ENCODE measurements at regions not wholly inside any gene's neighbourhood (a gene's known extent, or its start where the extent isn't known, plus 50 kb on each side); places are given as distances from the start of the nearest gene placed in this dataset.

DNA sequence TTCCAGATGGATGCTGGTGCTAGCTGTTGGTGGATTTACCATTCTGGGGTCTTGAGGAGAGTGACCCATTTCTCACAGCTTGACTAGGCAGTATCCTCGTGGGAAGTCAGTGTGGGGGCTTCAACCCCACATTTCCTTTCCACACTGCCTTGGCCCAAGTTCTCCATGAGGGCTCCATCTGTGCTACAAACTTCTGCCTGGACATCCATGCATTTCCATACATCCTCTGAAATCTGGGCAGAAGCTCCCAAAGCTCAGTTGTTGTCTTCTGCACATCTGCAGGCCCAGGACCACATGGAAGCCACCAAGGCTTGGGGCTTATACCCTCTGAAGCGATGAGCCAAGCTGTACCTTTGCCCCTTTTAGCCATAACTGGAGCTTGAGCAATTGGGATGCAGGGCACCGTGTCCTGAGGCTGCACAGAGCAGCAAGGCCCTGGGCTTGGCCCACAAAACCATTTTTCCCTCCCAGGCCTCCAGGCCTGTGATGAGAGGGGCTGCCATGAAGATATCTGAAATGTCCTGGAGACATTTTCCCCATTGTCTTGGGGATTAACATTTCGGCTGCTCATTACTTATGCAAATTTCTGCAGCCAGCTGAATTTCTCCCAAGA, 248.7 kb upstream of the ANKRD50 start:
- CTCF ChIA-PET, result no interaction called here
- POLR2A ChIA-PET, result no interaction called here
- DNase-seq (ENCODE audit: extremely low spot score), result no peak
- TF ChIP-seq CTCF (IDR thresholded peaks at IDR 0.05; ENCODE audit: control extremely low read depth, extremely low read depth, low read depth, missing control alignments), result no peak

GRCh38 chr4:124958847-124959246, 246.3 kb upstream of the ANKRD50 start:
- no peak for TF ChIP-seq CTCF (IDR thresholded peaks at IDR 0.05; ENCODE audit: control extremely low read depth, extremely low read depth, low read depth, missing control alignments)
- CTCF ChIA-PET, result no interaction called here
- DNase-seq (ENCODE audit: extremely low spot score), result no peak
- POLR2A ChIA-PET, result no interaction called here

- no peak for TF ChIP-seq CTCF (IDR thresholded peaks at IDR 0.05; ENCODE audit: control extremely low read depth, extremely low read depth, low read depth, missing control alignments)
- POLR2A ChIA-PET, result no interaction called here
- CTCF ChIA-PET, result interaction anchor here (1.9 kb wide), 1 partner anchor 12 kb away, joined by 4 read pairs; no protein-coding TSS in a partner anchor
- no peak for DNase-seq (ENCODE audit: extremely low spot score)
Observed at GRCh38 chr4:124955476-124955875, 242.9 kb upstream of the ANKRD50 start.

DNA sequence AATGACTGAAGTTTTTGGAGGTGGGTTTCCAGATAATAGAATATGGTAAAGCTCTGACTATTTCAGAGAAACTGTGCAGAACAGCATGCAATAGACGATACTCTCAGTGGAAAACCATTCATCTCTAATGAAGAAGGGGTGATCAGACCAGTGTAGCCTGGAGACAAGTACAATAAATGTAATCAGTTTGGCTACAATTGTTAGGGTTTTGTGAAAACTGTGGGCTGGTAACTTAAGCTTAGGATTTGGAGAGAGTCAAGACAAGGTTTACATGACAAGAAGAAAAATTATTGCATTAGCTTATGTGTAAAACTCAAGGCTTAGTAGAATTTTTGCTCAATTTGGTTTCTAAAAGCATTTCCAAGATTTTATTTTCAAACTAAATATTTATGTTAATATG, 241.5 kb upstream of the ANKRD50 start:
- DNase-seq (ENCODE audit: extremely low spot score), result no peak
- TF ChIP-seq CTCF (IDR thresholded peaks at IDR 0.05; ENCODE audit: control extremely low read depth, extremely low read depth, low read depth, missing control alignments), result no peak
- CTCF ChIA-PET, result interaction anchor here (0.9 to 1.4 kb wide), 2 partner anchors 14 to 17 kb away, joined by 4 to 5 read pairs; no protein-coding TSS in a partner anchor
- POLR2A ChIA-PET, result no interaction called here

- no peak for DNase-seq (ENCODE audit: extremely low spot score)
- POLR2A ChIA-PET, result no interaction called here
- CTCF ChIA-PET, result interaction anchor here (1.1 to 1.4 kb wide), 2 partner anchors 14 to 16 kb away, joined by 3 to 5 read pairs; no protein-coding TSS in a partner anchor
- TF ChIP-seq CTCF (IDR thresholded peaks at IDR 0.05; ENCODE audit: control extremely low read depth, extremely low read depth, low read depth, missing control alignments), result no peak
Observed at GRCh38 chr4:124953486-124953885, 241.0 kb upstream of the ANKRD50 start.

GRCh38 chr4:124953061-124953460, 240.5 kb upstream of the ANKRD50 start:
- TF ChIP-seq CTCF (IDR thresholded peaks at IDR 0.05; ENCODE audit: control extremely low read depth, extremely low read depth, low read depth, missing control alignments), result no peak
- ChIA-PET POLR2A (no interaction called here), CTCF (interaction anchor here (1.1 kb wide), 1 partner anchor 15 kb away, joined by 3 read pairs; no protein-coding TSS in a partner anchor)
- no peak for DNase-seq (ENCODE audit: extremely low spot score)

Data from GM10248 (cell line).